H1 (cell line): ENCODE measurements at regions not wholly inside any gene's neighbourhood (a gene's known extent, or its start where the extent isn't known, plus 50 kb on each side); places are given as distances from the start of the nearest gene placed in this dataset.

Experiments used
- CTCF ChIA-PET: fragments of 300-600 bp; sonication (Branson Sonifier 250); formaldehyde crosslinking; loops from one replicate; lab custom pipeline; 2021; ENCODE audit not compliant: partially characterized antibody; lab: Charles Lee
- POLR2A ChIA-PET: fragments of 300-600 bp; sonication (Branson Sonifier 250); formaldehyde crosslinking; loops from one replicate; lab custom pipeline; 2021; ENCODE audit warnings: inconsistent platforms; ENCODE audit not compliant: partially characterized antibody; lab: Charles Lee
- DNase-seq, 2 experiments: peaks; one replicate each; pipeline versions ENCODE4 v3.0.0 to v3.0.0-alpha.2; 2010 to 2022; ENCODE audit warnings: low spot score in 2 of 2, low read depth in 1 of 2, mixed read lengths in 1 of 2
- FAIRE-seq: peaks from 2 replicates; lab custom pipeline; 2011; peaks lifted over from hg19 to GRCh38; lab: Jason Lieb, UNC
- H2AFZ ChIP-seq: 2 replicates; pipeline ENCODE4 v1.8.1; 2012; ENCODE audit warnings: low read length, inconsistent platforms
- H2AK5ac ChIP-seq: 2 replicates; pipeline ENCODE4 v1.6.1; 2013; ENCODE audit warnings: low read depth, low read length
- H2BK120ac ChIP-seq: replicated peaks from 2 replicates; pipeline ENCODE3; 2013; ENCODE audit warnings: low read depth, low read length, inconsistent platforms
- H2BK12ac ChIP-seq: 2 replicates; pipeline ENCODE4 v1.6.1; 2013; ENCODE audit warnings: low read depth, low read length
- H2BK15ac ChIP-seq: 2 replicates; pipeline ENCODE4 v1.6.1; 2013; ENCODE audit warnings: low read length
- H2BK20ac ChIP-seq: 2 replicates; pipeline ENCODE4 v1.6.1; 2013; ENCODE audit warnings: low read length
- H2BK5ac ChIP-seq: 2 replicates; pipeline ENCODE4 v1.6.1; 2013; ENCODE audit warnings: low read depth, low read length
- H3K14ac ChIP-seq: 2 replicates; pipeline ENCODE4 v1.6.1; 2013; ENCODE audit warnings: inconsistent platforms; ENCODE audit not compliant: insufficient read length
- H3K18ac ChIP-seq: 2 replicates; pipeline ENCODE4 v1.6.1; 2013; ENCODE audit warnings: low read length; ENCODE audit errors: extremely low read depth
- H3K23ac ChIP-seq: 2 replicates; pipeline ENCODE4 v1.6.1; 2013; ENCODE audit warnings: inconsistent platforms; ENCODE audit not compliant: insufficient read length
- H3K23me2 ChIP-seq: 2 replicates; pipeline ENCODE4 v1.6.1; 2013; ENCODE audit warnings: low read depth, low read length
- H3K27ac ChIP-seq: 2 replicates; pipeline ENCODE4 v1.6.1; 2011; ENCODE audit warnings: low read depth, low read length, inconsistent platforms
- H3K27me3 ChIP-seq, 4 experiments: replicated peaks in 1 of 4; 1 replicate in 1 of 4; 2 replicates in 3 of 4; pipeline versions ENCODE4 v1.6.1 to v1.8.1; 2011 to 2013; ENCODE audit warnings: low read length in 3 of 4, mild to moderate bottlenecking in 3 of 4, inconsistent platforms in 2 of 4, mixed read lengths in 2 of 4, moderate library complexity in 1 of 4; ENCODE audit not compliant: control insufficient read depth in 3 of 4, insufficient read depth in 3 of 4; ENCODE audit errors: extremely low read depth in 1 of 4
- H3K36me3 ChIP-seq, 4 experiments: 2 replicates each; pipeline versions ENCODE4 v1.6.1 to v1.8.1; 2011 to 2013; ENCODE audit warnings: mild to moderate bottlenecking in 4 of 4, low read length in 3 of 4, moderate library complexity in 2 of 4, control low read depth in 1 of 4, inconsistent platforms in 1 of 4; ENCODE audit not compliant: insufficient read depth in 4 of 4, control insufficient read depth in 2 of 4
- H3K4ac ChIP-seq: replicated peaks from 2 replicates; pipeline ENCODE3; 2013; ENCODE audit warnings: low read length, low read depth, mixed read lengths, inconsistent platforms; ENCODE audit not compliant: insufficient read length
- H3K4me1 ChIP-seq, 4 experiments: replicated peaks in 1 of 4; 1 replicate in 1 of 4; 2 replicates in 3 of 4; pipeline versions ENCODE4 v1.6.1 to v1.8.1; 2011 to 2013; ENCODE audit warnings: low read length in 3 of 4, inconsistent platforms in 2 of 4, mixed read lengths in 1 of 4; ENCODE audit not compliant: insufficient read depth in 4 of 4, control insufficient read depth in 3 of 4
- H3K4me2 ChIP-seq, 2 experiments: 2 replicates each; pipeline versions ENCODE4 v1.6.1 to v1.8.1; 2011 to 2013; ENCODE audit warnings: low read depth in 2 of 2, low read length in 2 of 2, control low read depth in 1 of 2, inconsistent platforms in 1 of 2, mild to moderate bottlenecking in 1 of 2; ENCODE audit not compliant: insufficient read depth in 1 of 2
- H3K4me3 ChIP-seq, 4 experiments: fragments of 200-600, 300-600 bp in 1 of 4; sonication (generic), shearing (Covaris generic), sonication (Bioruptor Twin) in 1 of 4; 2 replicates each; pipeline versions ENCODE4 v1.5.1 to v1.8.1; 2011 to 2016; ENCODE audit warnings: low read length in 4 of 4, low read depth in 3 of 4, control low read depth in 2 of 4, inconsistent platforms in 2 of 4, mild to moderate bottlenecking in 2 of 4, mixed read lengths in 1 of 4, moderate library complexity in 1 of 4; ENCODE audit not compliant: insufficient read depth in 2 of 4; ENCODE audit errors: extremely low read depth in 1 of 4
- H3K56ac ChIP-seq: replicated peaks from 2 replicates; pipeline ENCODE3; 2013; ENCODE audit warnings: low read depth, mild to moderate bottlenecking, mixed read lengths, low read length, inconsistent platforms; ENCODE audit not compliant: insufficient read length
- H3K79me1 ChIP-seq: 2 replicates; pipeline ENCODE4 v1.6.1; 2013; ENCODE audit warnings: low read depth, low read length, control low read depth
- H3K79me2 ChIP-seq, 2 experiments: 2 replicates each; pipeline versions ENCODE4 v1.6.1 to v1.8.1; 2012 to 2013; ENCODE audit warnings: low read length in 2 of 2, mild to moderate bottlenecking in 2 of 2, inconsistent platforms in 1 of 2; ENCODE audit not compliant: insufficient read depth in 2 of 2, control insufficient read depth in 1 of 2
- H3K9ac ChIP-seq, 4 experiments: replicated peaks in 1 of 4; 1 replicate in 1 of 4; 2 replicates in 3 of 4; pipeline versions ENCODE4 v1.6.1 to v1.8.1; 2011 to 2013; ENCODE audit warnings: low read depth in 3 of 4, low read length in 3 of 4, control low read depth in 2 of 4, mild to moderate bottlenecking in 2 of 4, moderate library complexity in 2 of 4, inconsistent platforms in 1 of 4; ENCODE audit errors: extremely low read depth in 1 of 4
- H3K9me3 ChIP-seq, 2 experiments: 2 replicates each; pipeline versions ENCODE4 v1.6.1 to v1.8.1; 2012 to 2013; ENCODE audit warnings: mild to moderate bottlenecking in 2 of 2, moderate library complexity in 2 of 2, control low read depth in 1 of 2, inconsistent platforms in 1 of 2, low read depth in 1 of 2, low read length in 1 of 2, mixed read lengths in 1 of 2; ENCODE audit not compliant: insufficient read depth in 2 of 2
- H4K20me1 ChIP-seq, 2 experiments: replicated peaks in 1 of 2; 2 replicates each; pipeline versions ENCODE3 to v1.8.1; 2011 to 2013; ENCODE audit warnings: inconsistent platforms in 2 of 2, low read length in 2 of 2, mild to moderate bottlenecking in 1 of 2; ENCODE audit not compliant: insufficient read depth in 2 of 2, control insufficient read depth in 1 of 2
- H4K5ac ChIP-seq: 2 replicates; pipeline ENCODE4 v1.6.1; 2013; ENCODE audit warnings: low read length, low read depth, mixed read lengths, inconsistent platforms; ENCODE audit not compliant: insufficient read length
- H4K8ac ChIP-seq: 2 replicates; pipeline ENCODE4 v1.8.0; 2013; ENCODE audit warnings: mild to moderate bottlenecking, moderate library complexity, low read length, inconsistent platforms; ENCODE audit not compliant: insufficient read depth; ENCODE audit errors: extremely low read depth
- H4K91ac ChIP-seq: replicated peaks from 2 replicates; pipeline ENCODE3; 2013; ENCODE audit warnings: low read length, mixed read lengths, inconsistent platforms; ENCODE audit not compliant: insufficient read length
- BRCA1 ChIP-seq: IDR thresholded peaks from 2 replicates; pipeline ENCODE4 v1.6.1; 2012; ENCODE audit warnings: low read depth, low read length, improper control_type of control experiment
- CHD1 ChIP-seq: IDR thresholded peaks from 2 replicates; pipeline ENCODE4 v1.6.1; 2012; ENCODE audit warnings: low read depth, low read length, improper control_type of control experiment
- JUN ChIP-seq: IDR thresholded peaks from 2 replicates; pipeline ENCODE4 v1.6.1; 2011; ENCODE audit warnings: low read depth, mild to moderate bottlenecking, improper control_type of control experiment, low read length
- NRF1 ChIP-seq: IDR thresholded peaks from 2 replicates; pipeline ENCODE4 v1.6.1; 2011; ENCODE audit warnings: mild to moderate bottlenecking, low read depth, low read length, improper control_type of control experiment
- RAD21 ChIP-seq, 2 experiments: IDR thresholded peaks in 1 of 2; conservative IDR thresholded peaks in 1 of 2; 2 replicates each; pipeline ENCODE4 v1.6.1; 2011; ENCODE audit warnings: low read depth in 2 of 2, low read length in 2 of 2, improper control_type of control experiment in 1 of 2, inconsistent platforms in 1 of 2, mild to moderate bottlenecking in 1 of 2, moderate library complexity in 1 of 2
- RXRA ChIP-seq: IDR thresholded peaks from 2 replicates; pipeline ENCODE4 v1.6.1; 2011; ENCODE audit warnings: low read depth, mild to moderate bottlenecking, low read length, moderate library complexity; ENCODE audit not compliant: insufficient read depth
- SP2 ChIP-seq: IDR thresholded peaks from 2 replicates; pipeline ENCODE4 v1.6.1; 2012; ENCODE audit warnings: mild to moderate bottlenecking, low read length, inconsistent platforms
- SRF ChIP-seq: IDR thresholded peaks from 2 replicates; pipeline ENCODE4 v1.6.1; 2011; ENCODE audit warnings: mild to moderate bottlenecking, low read depth, low read length, moderate library complexity
- WGBS, 2 experiments: shearing (Covaris generic) in 1 of 2; methylation state at CpG; one replicate each; pipeline versions ENCODE4 v1.1.6 to v1.1.7; 2013 to 2015; ENCODE audit warnings: low lambda C conversion rate in 2 of 2, mixed read lengths in 2 of 2, inconsistent platforms in 1 of 2, low coverage in 1 of 2, missing lambda C conversion rate in 1 of 2; ENCODE audit not compliant: insufficient replicate concordance in 2 of 2, insufficient coverage in 1 of 2, insufficient read length in 1 of 2; ENCODE audit errors: extremely low coverage in 1 of 2, missing lambda C conversion rate in 1 of 2; 5-methylcytosine and 5-hydroxymethylcytosine counted together
- TF ChIP-seq, protein P1 (sequence below), 3 experiments: IDR thresholded peaks; 1 replicate in 2 of 3; 2 replicates in 1 of 3; pipeline versions ENCODE4 v1.5.1 to v1.6.1; 2011; ENCODE audit warnings: low read length in 3 of 3, mild to moderate bottlenecking in 3 of 3, inconsistent platforms in 2 of 3, low read depth in 1 of 3, moderate library complexity in 1 of 3; ENCODE audit not compliant: insufficient read depth in 1 of 3; ENCODE audit errors: control extremely low read depth in 1 of 3
- TF ChIP-seq, protein P2 (sequence below): IDR thresholded peaks from 2 replicates; pipeline ENCODE4 v1.6.1; 2011; ENCODE audit warnings: low read depth, mild to moderate bottlenecking, low read length; ENCODE audit not compliant: insufficient read depth

DNA sequence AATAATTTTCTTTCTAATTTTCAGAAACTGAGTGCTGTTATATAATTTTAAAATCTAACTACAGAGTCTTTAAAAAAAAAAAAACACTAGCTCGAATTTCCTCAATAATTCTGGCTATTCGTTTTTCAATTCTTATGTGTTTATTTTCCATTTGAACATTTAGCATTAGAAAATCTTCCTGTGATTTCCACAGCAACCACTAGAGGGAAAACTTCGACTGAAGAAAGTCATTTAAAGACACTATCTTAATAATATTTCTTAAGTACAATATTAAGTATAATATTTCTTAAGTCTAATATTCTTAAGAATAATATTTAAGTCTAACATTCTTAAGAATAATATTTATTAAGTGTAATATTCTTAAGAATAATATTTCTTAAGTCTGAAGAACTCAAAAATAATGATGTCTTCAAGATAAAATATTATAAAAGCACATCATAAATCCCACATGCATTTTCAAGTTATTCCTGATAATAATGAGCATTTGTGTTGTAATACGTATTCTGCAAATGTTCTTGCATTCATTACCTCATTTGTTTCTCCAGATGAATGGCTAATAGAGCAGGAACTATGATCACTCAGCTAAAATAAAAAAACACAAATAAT lies 118.4 kb upstream of the WDR17 start:
- WGBS, 2 experiments = 21% methylated on average over 4 of the region's 4 CpGs; no CpG with 5 or more reads in 1 of the 2 experiments
- no peak for TF ChIP-seq SP2
- TF ChIP-seq, protein P1, sequence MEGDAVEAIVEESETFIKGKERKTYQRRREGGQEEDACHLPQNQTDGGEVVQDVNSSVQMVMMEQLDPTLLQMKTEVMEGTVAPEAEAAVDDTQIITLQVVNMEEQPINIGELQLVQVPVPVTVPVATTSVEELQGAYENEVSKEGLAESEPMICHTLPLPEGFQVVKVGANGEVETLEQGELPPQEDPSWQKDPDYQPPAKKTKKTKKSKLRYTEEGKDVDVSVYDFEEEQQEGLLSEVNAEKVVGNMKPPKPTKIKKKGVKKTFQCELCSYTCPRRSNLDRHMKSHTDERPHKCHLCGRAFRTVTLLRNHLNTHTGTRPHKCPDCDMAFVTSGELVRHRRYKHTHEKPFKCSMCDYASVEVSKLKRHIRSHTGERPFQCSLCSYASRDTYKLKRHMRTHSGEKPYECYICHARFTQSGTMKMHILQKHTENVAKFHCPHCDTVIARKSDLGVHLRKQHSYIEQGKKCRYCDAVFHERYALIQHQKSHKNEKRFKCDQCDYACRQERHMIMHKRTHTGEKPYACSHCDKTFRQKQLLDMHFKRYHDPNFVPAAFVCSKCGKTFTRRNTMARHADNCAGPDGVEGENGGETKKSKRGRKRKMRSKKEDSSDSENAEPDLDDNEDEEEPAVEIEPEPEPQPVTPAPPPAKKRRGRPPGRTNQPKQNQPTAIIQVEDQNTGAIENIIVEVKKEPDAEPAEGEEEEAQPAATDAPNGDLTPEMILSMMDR (IDR thresholded peaks at IDR 0.05; ENCODE audit: control extremely low read depth in 1 of 3, insufficient read depth in 1 of 3, low read depth in 1 of 3, low read length in 3 of 3) = peak in 1 of 3 experiments; percentile 7; a peak in 1 of 4 replicates
- no peak for TF ChIP-seq BRCA1
- TF ChIP-seq SRF = no peak
- peak in 1 of 2 experiments; percentile 57; a peak in 3 of 4 replicates for TF ChIP-seq RAD21 (IDR thresholded peaks at IDR 0.05 in 1 of 2, conservative IDR thresholded peaks at IDR 0.05 in 1 of 2; ENCODE audit: low read depth in 2 of 2, low read length in 2 of 2)
- TF ChIP-seq, protein P2, sequence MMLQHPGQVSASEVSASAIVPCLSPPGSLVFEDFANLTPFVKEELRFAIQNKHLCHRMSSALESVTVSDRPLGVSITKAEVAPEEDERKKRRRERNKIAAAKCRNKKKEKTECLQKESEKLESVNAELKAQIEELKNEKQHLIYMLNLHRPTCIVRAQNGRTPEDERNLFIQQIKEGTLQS = no peak
- TF ChIP-seq CHD1 = no peak
- TF ChIP-seq JUN = no peak
- no peak for TF ChIP-seq RXRA
- no peak for TF ChIP-seq NRF1

More for the DNA sequence above, 118.4 kb upstream of the WDR17 start:
- Histone ChIP-seq H2BK5ac (no peak overlapping the region), H3K56ac (no peak overlapping the region), H3K14ac (no peak overlapping the region), H4K5ac (no peak overlapping the region), H4K91ac (no peak overlapping the region), H2BK15ac (no peak overlapping the region), H4K20me1 (no peaks in the 10 kb centered on the region), H3K27ac (no peak overlapping the region), H2AK5ac (no peak overlapping the region), H3K27me3 (no peaks in the 10 kb centered on the region), H2BK20ac (no peak overlapping the region), H3K23me2 (no peaks in the 10 kb centered on the region), H3K4ac (no peak overlapping the region), H2BK120ac (no peak overlapping the region), H3K4me3 (no peak overlapping the region), H2AFZ (no peak overlapping the region), H3K36me3 (no peaks in the 10 kb centered on the region), H3K79me2 (no peaks in the 10 kb centered on the region), H3K4me2 (no peak overlapping the region), H4K8ac (no peak overlapping the region), H3K18ac (no peak overlapping the region), H3K4me1 (no peaks in the 10 kb centered on the region), H3K9me3 (no peaks in the 10 kb centered on the region), H2BK12ac (no peak overlapping the region), H3K9ac (no peak overlapping the region), H3K79me1 (no peaks in the 10 kb centered on the region), H3K23ac (no peak overlapping the region)
- POLR2A ChIA-PET = no interaction called here
- CTCF ChIA-PET = interaction anchor here (0.7 to 3.3 kb wide), 17 partner anchors 10 to 398 kb away, joined by 3 to 11 read pairs (median 3); no protein-coding TSS in a partner anchor
- DNase-seq (no peak), FAIRE-seq (no peak)
